ENCODE measurements at regions not wholly inside any gene's neighbourhood (a gene's known extent, or its start where the extent isn't known, plus 50 kb on each side); places are given as distances from the start of the nearest gene placed in this dataset.

DNA sequence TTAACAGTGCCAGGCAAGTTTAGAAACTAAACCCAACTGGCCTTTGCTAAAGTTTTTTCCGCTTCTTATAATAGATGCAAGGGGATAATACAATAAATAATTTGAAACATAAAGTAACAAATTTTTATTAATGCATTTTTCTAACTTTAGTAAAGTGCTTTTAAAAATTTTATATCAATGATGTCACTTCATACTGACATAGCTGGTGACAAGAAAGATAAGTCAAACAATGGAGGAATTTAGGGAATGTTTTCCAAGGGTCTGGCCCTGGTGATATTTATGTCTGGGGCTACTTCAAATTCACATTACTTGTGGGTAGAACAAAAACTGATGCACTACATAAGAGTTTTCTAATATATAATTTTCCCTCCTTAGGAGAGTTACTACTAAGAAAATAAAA, 61.2 kb upstream of the CBLN2 start:
- no peak for TF ChIP-seq POLR2A (IDR thresholded peaks at IDR 0.05)
- TF ChIP-seq, protein P1, sequence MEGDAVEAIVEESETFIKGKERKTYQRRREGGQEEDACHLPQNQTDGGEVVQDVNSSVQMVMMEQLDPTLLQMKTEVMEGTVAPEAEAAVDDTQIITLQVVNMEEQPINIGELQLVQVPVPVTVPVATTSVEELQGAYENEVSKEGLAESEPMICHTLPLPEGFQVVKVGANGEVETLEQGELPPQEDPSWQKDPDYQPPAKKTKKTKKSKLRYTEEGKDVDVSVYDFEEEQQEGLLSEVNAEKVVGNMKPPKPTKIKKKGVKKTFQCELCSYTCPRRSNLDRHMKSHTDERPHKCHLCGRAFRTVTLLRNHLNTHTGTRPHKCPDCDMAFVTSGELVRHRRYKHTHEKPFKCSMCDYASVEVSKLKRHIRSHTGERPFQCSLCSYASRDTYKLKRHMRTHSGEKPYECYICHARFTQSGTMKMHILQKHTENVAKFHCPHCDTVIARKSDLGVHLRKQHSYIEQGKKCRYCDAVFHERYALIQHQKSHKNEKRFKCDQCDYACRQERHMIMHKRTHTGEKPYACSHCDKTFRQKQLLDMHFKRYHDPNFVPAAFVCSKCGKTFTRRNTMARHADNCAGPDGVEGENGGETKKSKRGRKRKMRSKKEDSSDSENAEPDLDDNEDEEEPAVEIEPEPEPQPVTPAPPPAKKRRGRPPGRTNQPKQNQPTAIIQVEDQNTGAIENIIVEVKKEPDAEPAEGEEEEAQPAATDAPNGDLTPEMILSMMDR (IDR thresholded peaks at IDR 0.05), result no peak

Measured in suprapubic skin (tissue), 3 donors.